CD4-positive, alpha-beta T cell treated with Interleukin-17A for 1 hour (primary cell): ENCODE measurements at regions not wholly inside any gene's neighbourhood (a gene's known extent, or its start where the extent isn't known, plus 50 kb on each side); places are given as distances from the start of the nearest gene placed in this dataset.
"Not testable (repeated sequence)": the region's sequence is repeated elsewhere in the genome, so short reads cannot be mapped to it uniquely, and the experiment has no call there.

Source experiments
- DNase-seq: peaks from one replicate; pipeline ENCODE4 v3.0.0-alpha.2; 2020

GRCh38 chr5:23994581-23995370 is 487.4 kb downstream of the PRDM9 start:
- no peak for DNase-seq

- DNase-seq: no peak
These were observed 489.1 kb downstream of the PRDM9 start for GRCh38 chr5:23996525-23996924.

GRCh38 chr5:24005384-24005783 is 498.0 kb downstream of the PRDM9 start:
- DNase-seq: no peak

GRCh38 chr5:24017710-24018109 is 510.3 kb downstream of the PRDM9 start:
- DNase-seq: not testable (repeated sequence)

GRCh38 chr5:24026288-24026687 is 518.9 kb downstream of the PRDM9 start:
- DNase-seq: no peak

- DNase-seq: no peak
These were observed 535.3 kb downstream of the PRDM9 start for GRCh38 chr5:24042688-24043087.

GRCh38 chr5:24045046-24045445 is 537.6 kb downstream of the PRDM9 start:
- no peak for DNase-seq

- DNase-seq: no peak
These were observed 546.3 kb downstream of the PRDM9 start for GRCh38 chr5:24053737-24054136.

- no peak for DNase-seq
These were observed 551.6 kb downstream of the PRDM9 start for GRCh38 chr5:24059006-24059405.

- no peak for DNase-seq
These were observed 552.3 kb downstream of the PRDM9 start for GRCh38 chr5:24059716-24060115.

- no peak for DNase-seq
These were observed 558.4 kb downstream of the PRDM9 start for GRCh38 chr5:24065779-24066178.

- no peak for DNase-seq
These were observed 559.8 kb downstream of the PRDM9 start for GRCh38 chr5:24067208-24067607.

GRCh38 chr5:24068524-24068923 is 561.1 kb downstream of the PRDM9 start:
- no peak for DNase-seq

GRCh38 chr5:24073107-24073506 is 565.7 kb downstream of the PRDM9 start:
- no peak for DNase-seq

- DNase-seq: no peak
These were observed 564.7 kb downstream of the CDH10 start for GRCh38 chr5:24080046-24080445.

- DNase-seq: no peak
These were observed 550.6 kb downstream of the CDH10 start for GRCh38 chr5:24094081-24094679.

GRCh38 chr5:24102010-24102409 is 542.8 kb downstream of the CDH10 start:
- DNase-seq: no peak

GRCh38 chr5:24103451-24104023 is 541.2 kb downstream of the CDH10 start:
- no peak for DNase-seq

GRCh38 chr5:24110004-24110615 is 534.7 kb downstream of the CDH10 start:
- no peak for DNase-seq

- no peak for DNase-seq
These were observed 532.4 kb downstream of the CDH10 start for GRCh38 chr5:24112420-24112819.

GRCh38 chr5:24118351-24118750 is 526.4 kb downstream of the CDH10 start:
- no peak for DNase-seq

- no peak for DNase-seq
These were observed 509.2 kb downstream of the CDH10 start for GRCh38 chr5:24135536-24135935.

- DNase-seq: no peak
These were observed 503.7 kb downstream of the CDH10 start for GRCh38 chr5:24141046-24141445.

GRCh38 chr5:24142341-24142740 is 502.4 kb downstream of the CDH10 start:
- DNase-seq: no peak
